HepG2 (cell line): ENCODE measurements at regions not wholly inside any gene's neighbourhood (a gene's known extent, or its start where the extent isn't known, plus 50 kb on each side); places are given as distances from the start of the nearest gene placed in this dataset.

ENCODE experiments used
- ATAC-seq: fragments of 200-7000 bp; cut with Tn5 transposase; 3 replicates; pipeline ENCODE4 v1.9.1; 2020; ENCODE audit warnings: mild to moderate bottlenecking, moderate library complexity
- BruUV-seq: library from RNA; stranded (reverse); fragments of 400-500 nt; replicated peaks from 2 replicates; lab custom pipeline; 2021; lab: Mats Ljungman, UMichigan
- CTCF ChIA-PET: fragments of 300-600 bp; formaldehyde crosslinking; extraction: SDS; loops from one replicate; lab custom pipeline; 2021; ENCODE audit warnings: low total read pairs, inconsistent platforms, low intra/inter-chr PET ratio; lab: Yijun Ruan, JAX
- POLR2A ChIA-PET: fragments of 350-600 bp; sonication (Branson Sonifier 250); formaldehyde crosslinking; loops from one replicate; lab custom pipeline; 2020; ENCODE audit warnings: antibody characterized with exemption, inconsistent platforms; lab: Yijun Ruan, JAX
- DNase-seq: peaks from one replicate; pipeline ENCODE4 v3.0.0-alpha.2; 2015; ENCODE audit warnings: low spot score
- FAIRE-seq: peaks from 3 replicates; lab custom pipeline; 2011; peaks lifted over from hg19 to GRCh38; lab: Jason Lieb, UNC
- H2AFZ ChIP-seq: one replicate; pipeline ENCODE4 v1.6.1; 2011; ENCODE audit warnings: low read length, inconsistent platforms
- H3K27ac ChIP-seq: fragments of 300-600 bp; 3 replicates; pipeline ENCODE4 v1.8.0; 2011; ENCODE audit warnings: mixed run types, mild to moderate bottlenecking, mixed read lengths, low read length, inconsistent platforms; ENCODE audit not compliant: insufficient read depth; ENCODE audit errors: extremely low read length
- H3K27me3 ChIP-seq, 2 experiments: fragments of 200-600 bp in 1 of 2; 2 replicates in 1 of 2; 3 replicates in 1 of 2; pipeline versions ENCODE4 v1.6.0 to v1.8.0; 2011; ENCODE audit warnings: low read length in 2 of 2, mild to moderate bottlenecking in 2 of 2, moderate library complexity in 2 of 2, inconsistent platforms in 1 of 2; ENCODE audit not compliant: insufficient read depth in 2 of 2, control insufficient read depth in 1 of 2
- H3K36me3 ChIP-seq, 2 experiments: fragments of 200-600 bp in 1 of 2; replicated peaks in 1 of 2; 2 replicates in 1 of 2; 3 replicates in 1 of 2; pipeline versions ENCODE4 v1.5.1 to v1.8.0; 2011; ENCODE audit warnings: low read length in 2 of 2, inconsistent platforms in 1 of 2; ENCODE audit not compliant: insufficient read depth in 2 of 2, control insufficient read depth in 1 of 2
- H3K4me1 ChIP-seq: 2 replicates; pipeline ENCODE4 v1.5.1; 2012; ENCODE audit warnings: low read length, inconsistent platforms; ENCODE audit not compliant: insufficient read depth
- H3K4me2 ChIP-seq: 2 replicates; pipeline ENCODE4 v1.6.0; 2011; ENCODE audit warnings: low read depth, low read length, inconsistent platforms
- H3K4me3 ChIP-seq, 3 experiments: fragments of 200-600 bp in 1 of 3; sonication (generic), shearing (Covaris generic) in 1 of 3; replicated peaks in 1 of 3; 2 replicates each; pipeline ENCODE4 v1.5.1; 2011 to 2016; ENCODE audit warnings: low read length in 3 of 3, inconsistent platforms in 2 of 3, low read depth in 2 of 3, mild to moderate bottlenecking in 2 of 3, control low read depth in 1 of 3, mixed read lengths in 1 of 3; ENCODE audit not compliant: insufficient read depth in 1 of 3
- H3K79me2 ChIP-seq: one replicate; pipeline ENCODE4 v1.6.1; 2011; ENCODE audit warnings: low read length, inconsistent platforms; ENCODE audit not compliant: insufficient read depth
- H3K9ac ChIP-seq: 2 replicates; pipeline ENCODE4 v1.6.0; 2011; ENCODE audit warnings: mild to moderate bottlenecking, low read depth, low read length, inconsistent platforms; ENCODE audit not compliant: insufficient read depth
- H3K9me3 ChIP-seq: 2 replicates; pipeline ENCODE4 v1.5.1; 2012; ENCODE audit warnings: mild to moderate bottlenecking, low read length
- H4K20me1 ChIP-seq: 2 replicates; pipeline ENCODE4 v1.6.0; 2011; ENCODE audit warnings: inconsistent platforms, mild to moderate bottlenecking, low read length, moderate library complexity; ENCODE audit not compliant: insufficient read depth
- ARNTL ChIP-seq: sonication (generic); formaldehyde crosslinking; IDR thresholded peaks from 2 replicates; pipeline ENCODE4 v1.4.0; 2020; ENCODE audit warnings: mild to moderate bottlenecking, missing genetic modification reagents
- CAMTA2 ChIP-seq: sonication (generic); formaldehyde crosslinking; IDR thresholded peaks from 2 replicates; pipeline ENCODE4 v1.4.0; 2020; ENCODE audit warnings: mild to moderate bottlenecking, missing genetic modification reagents, borderline replicate concordance
- FOXA3 ChIP-seq: IDR thresholded peaks from 2 replicates; pipeline ENCODE4 v1.6.1; 2016; ENCODE audit warnings: missing genetic modification reagents, missing compliant biosample characterization
- PRDM15 ChIP-seq: sonication (generic); formaldehyde crosslinking; IDR thresholded peaks from 2 replicates; pipeline ENCODE4 v1.4.0; 2020; ENCODE audit warnings: missing genetic modification reagents
- REST ChIP-seq, 2 experiments: IDR thresholded peaks; 2 replicates each; pipeline ENCODE4 v1.6.1; 2011 to 2012; ENCODE audit warnings: low read length in 2 of 2, borderline replicate concordance in 1 of 2, low read depth in 1 of 2, mild to moderate bottlenecking in 1 of 2, moderate library complexity in 1 of 2
- SP1 ChIP-seq, 2 experiments: fragments of 450-650 bp in 1 of 2; sonication (generic) in 1 of 2; formaldehyde crosslinking in 1 of 2; IDR thresholded peaks; 2 replicates each; pipeline versions ENCODE4 v1.4.0 to v1.6.1; 2016 to 2020; ENCODE audit warnings: missing genetic modification reagents in 1 of 2
- SRSF1 ChIP-seq: fragments of 200-400 bp; formaldehyde crosslinking; optimal IDR thresholded peaks from 2 replicates; pipeline ENCODE3; 2017; ENCODE audit warnings: mild to moderate bottlenecking, low read depth, low read length, moderate library complexity
- TSC22D2 ChIP-seq: sonication (generic); formaldehyde crosslinking; IDR thresholded peaks from 2 replicates; pipeline ENCODE4 v1.5.1; 2020; ENCODE audit warnings: missing genetic modification reagents, mild to moderate bottlenecking, borderline replicate concordance
- ZNF17 ChIP-seq: sonication (generic); formaldehyde crosslinking; IDR thresholded peaks from 2 replicates; pipeline ENCODE4 v1.5.0; 2020; ENCODE audit warnings: mild to moderate bottlenecking, missing genetic modification reagents
- WGBS: methylation state at CpG from one replicate; pipeline ENCODE4 v1.1.6; 2017; ENCODE audit warnings: low lambda C conversion rate; 5-methylcytosine and 5-hydroxymethylcytosine counted together
- in situ Hi-C: cut with HindIII; loops from 2 replicates; pipeline ENCODE4 v1.10.0; 2017; ENCODE audit warnings: low pct_unique_long_range_greater_than_20kb; ENCODE audit not compliant: extremely low pct_ligation_motif_present
- intact Hi-C: fragments of 100-400 bp; cut with micrococcal nuclease; formaldehyde crosslinking; loops from one replicate; pipeline ENCODE4 v1.10.0; 2022; ENCODE audit not compliant: unreplicated experiment
- TF ChIP-seq, protein P1 (sequence below): IDR thresholded peaks from 2 replicates; pipeline ENCODE4 v1.6.1; 2016; ENCODE audit warnings: low read depth, control low read depth
- TF ChIP-seq, protein P2 (sequence below): IDR thresholded peaks from 2 replicates; pipeline ENCODE4 v1.6.1; 2012; ENCODE audit warnings: inconsistent platforms
- TF ChIP-seq, protein P3 (sequence below): sonication (generic); formaldehyde crosslinking; IDR thresholded peaks from 2 replicates; pipeline ENCODE4 v1.8.1; 2023; ENCODE audit warnings: mild to moderate bottlenecking, inconsistent platforms, moderate library complexity, missing genetic modification reagents, borderline replicate concordance

- Histone ChIP-seq H3K4me3 (no peak overlapping the region), H3K4me1 (no peaks in the 10 kb centered on the region), H3K36me3 (no peaks in the 10 kb centered on the region), H2AFZ (no peak overlapping the region), H4K20me1 (no peaks in the 10 kb centered on the region), H3K79me2 (no peaks in the 10 kb centered on the region), H3K4me2 (no peak overlapping the region), H3K27me3 (no peaks in the 10 kb centered on the region), H3K27ac (no peak overlapping the region), H3K9ac (no peak overlapping the region), H3K9me3 (no peaks in the 10 kb centered on the region)
- no TSS peak for BruUV-seq
- CTCF ChIA-PET = no interaction called here
- intact Hi-C loops = no loop called here
- DNase-seq = no peak
- TF ChIP-seq TSC22D2 (CRISPR knock-in tag) (no peak), FOXA3 (CRISPR knock-in tag) (no peak), PRDM15 (no peak), ARNTL (CRISPR knock-in tag) (no peak), ZNF17 (CRISPR knock-in tag) (no peak), CAMTA2 (CRISPR knock-in tag) (no peak), SP1 (IDR thresholded peaks at IDR 0.05) (no peak), SP1 (CRISPR knock-in tag; IDR thresholded peaks at IDR 0.05) (no peak), REST (IDR thresholded peaks at IDR 0.05; ENCODE audit: borderline replicate concordance in 1 of 2, low read depth in 1 of 2, low read length in 2 of 2) (no peak), SRSF1 (no peak)
- TF ChIP-seq, protein P1, sequence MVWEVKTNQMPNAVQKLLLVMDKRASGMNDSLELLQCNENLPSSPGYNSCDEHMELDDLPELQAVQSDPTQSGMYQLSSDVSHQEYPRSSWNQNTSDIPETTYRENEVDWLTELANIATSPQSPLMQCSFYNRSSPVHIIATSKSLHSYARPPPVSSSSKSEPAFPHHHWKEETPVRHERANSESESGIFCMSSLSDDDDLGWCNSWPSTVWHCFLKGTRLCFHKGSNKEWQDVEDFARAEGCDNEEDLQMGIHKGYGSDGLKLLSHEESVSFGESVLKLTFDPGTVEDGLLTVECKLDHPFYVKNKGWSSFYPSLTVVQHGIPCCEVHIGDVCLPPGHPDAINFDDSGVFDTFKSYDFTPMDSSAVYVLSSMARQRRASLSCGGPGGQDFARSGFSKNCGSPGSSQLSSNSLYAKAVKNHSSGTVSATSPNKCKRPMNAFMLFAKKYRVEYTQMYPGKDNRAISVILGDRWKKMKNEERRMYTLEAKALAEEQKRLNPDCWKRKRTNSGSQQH (CRISPR knock-in tag) = no peak
- TF ChIP-seq, protein P2, sequence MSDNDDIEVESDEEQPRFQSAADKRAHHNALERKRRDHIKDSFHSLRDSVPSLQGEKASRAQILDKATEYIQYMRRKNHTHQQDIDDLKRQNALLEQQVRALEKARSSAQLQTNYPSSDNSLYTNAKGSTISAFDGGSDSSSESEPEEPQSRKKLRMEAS = no peak
- TF ChIP-seq, protein P3, sequence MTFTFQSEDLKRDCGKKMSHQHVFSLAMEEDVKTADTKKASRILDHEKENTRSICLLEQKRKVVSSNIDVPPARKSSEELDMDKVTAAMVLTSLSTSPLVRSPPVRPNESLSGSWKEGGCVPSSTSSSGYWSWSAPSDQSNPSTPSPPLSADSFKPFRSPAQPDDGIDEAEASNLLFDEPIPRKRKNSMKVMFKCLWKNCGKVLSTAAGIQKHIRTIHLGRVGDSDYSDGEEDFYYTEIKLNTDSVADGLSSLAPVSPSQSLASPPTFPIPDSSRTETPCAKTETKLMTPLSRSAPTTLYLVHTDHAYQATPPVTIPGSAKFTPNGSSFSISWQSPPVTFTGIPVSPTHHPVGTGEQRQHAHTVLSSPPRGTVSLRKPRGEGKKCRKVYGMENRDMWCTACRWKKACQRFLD (CRISPR knock-in tag) = no peak
- POLR2A ChIA-PET = no interaction called here
- in situ Hi-C loops = no loop called here
- no peak for FAIRE-seq
- 4% methylated on average over 4 of the region's 4 CpGs for WGBS
- ATAC-seq = no peak
Observed at GRCh38 chr5:27308153-27308552, 269.8 kb upstream of the CDH9 start.
